ENCODE measurements at regions not wholly inside any gene's neighbourhood (a gene's known extent, or its start where the extent isn't known, plus 50 kb on each side); places are given as distances from the start of the nearest gene placed in this dataset.

DNA sequence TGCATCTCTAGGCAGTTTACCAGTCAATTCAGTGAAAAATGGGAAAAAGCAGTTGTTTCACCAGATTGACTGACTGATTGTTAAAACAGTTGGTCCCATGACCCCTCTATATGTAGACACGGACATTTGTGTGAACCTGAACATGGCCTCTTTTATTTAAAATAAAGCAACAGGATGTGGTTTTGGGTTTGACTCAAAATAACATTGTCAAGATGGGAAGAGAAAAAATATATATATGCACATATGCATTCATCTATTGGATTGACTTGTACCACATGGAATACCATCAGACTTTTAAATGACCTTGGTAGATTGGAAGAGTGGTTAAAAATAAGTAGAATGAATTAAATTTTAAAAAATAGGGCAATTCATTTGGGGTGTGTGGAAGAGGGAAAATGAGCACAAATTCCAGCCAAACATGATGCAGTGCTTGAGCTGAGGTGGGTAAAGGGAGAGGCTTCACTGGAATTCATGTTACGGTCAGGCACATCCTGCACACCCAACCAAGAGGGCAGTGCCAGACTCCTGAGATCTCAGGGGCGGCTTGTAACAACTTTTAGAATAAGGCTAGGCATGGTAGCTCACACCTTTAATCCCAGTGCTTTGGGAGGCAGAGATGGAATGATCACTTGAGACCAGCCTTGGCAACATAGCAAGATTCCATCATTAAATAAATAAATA lies 560.7 kb upstream of the TENM3 start:
- intact Hi-C loops (cut with DNase I) = no loop called here
- no peak for DNase-seq (ENCODE audit: low spot score)

GRCh38 chr4:181684310-181684709 lies 558.9 kb upstream of the TENM3 start:
- no peak for DNase-seq (ENCODE audit: low spot score)
- intact Hi-C loops (cut with DNase I) = no loop called here

DNA sequence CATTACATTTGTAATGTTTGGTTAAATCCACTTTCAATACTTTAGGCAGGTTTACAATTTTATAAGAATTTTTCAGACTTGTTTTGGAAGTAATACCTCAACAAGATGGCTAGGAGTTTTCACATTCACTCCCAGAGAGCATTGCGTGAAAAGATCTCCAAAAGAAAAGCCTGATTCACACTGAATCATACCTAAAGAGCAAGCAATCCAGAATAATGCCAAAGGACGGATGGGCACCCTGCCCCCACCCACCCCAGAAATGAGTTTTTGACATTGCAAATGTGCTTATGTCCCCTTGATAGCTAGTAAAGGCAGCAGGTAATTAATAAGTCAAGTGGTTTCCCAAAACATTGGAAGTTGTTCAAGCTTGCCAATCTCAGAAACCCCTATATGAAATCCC lies 557.7 kb upstream of the TENM3 start:
- intact Hi-C loops (cut with DNase I) = no loop called here
- no peak for DNase-seq (ENCODE audit: low spot score)

DNA sequence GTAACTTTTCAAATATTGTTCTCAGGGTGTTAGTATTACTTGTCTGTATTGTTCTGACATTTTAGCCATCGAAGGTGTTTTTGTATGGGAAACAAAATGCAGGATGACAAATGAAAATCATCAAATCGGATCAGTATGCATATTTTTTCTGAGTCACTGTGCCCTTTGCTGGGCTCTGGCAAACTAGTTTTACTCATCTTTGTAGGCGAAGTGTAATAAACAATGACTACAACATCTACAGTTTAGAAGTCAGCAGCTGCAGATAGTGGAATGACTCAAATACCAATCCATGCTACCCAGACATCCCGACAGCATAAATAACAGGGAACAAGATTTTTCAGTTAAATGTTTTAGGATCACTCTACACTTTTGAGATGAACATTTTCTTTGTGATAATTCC lies 557.3 kb upstream of the TENM3 start:
- DNase-seq (ENCODE audit: low spot score) = no peak
- intact Hi-C loops (cut with DNase I) = no loop called here

- intact Hi-C loops (cut with DNase I) = no loop called here
- DNase-seq (ENCODE audit: low spot score) = no peak
Measured at GRCh38 chr4:181687116-181687515, 556.1 kb upstream of the TENM3 start.

- intact Hi-C loops (cut with DNase I) = no loop called here
- DNase-seq (ENCODE audit: low spot score) = no peak
Measured at GRCh38 chr4:181688432-181688831, 554.8 kb upstream of the TENM3 start.

DNA sequence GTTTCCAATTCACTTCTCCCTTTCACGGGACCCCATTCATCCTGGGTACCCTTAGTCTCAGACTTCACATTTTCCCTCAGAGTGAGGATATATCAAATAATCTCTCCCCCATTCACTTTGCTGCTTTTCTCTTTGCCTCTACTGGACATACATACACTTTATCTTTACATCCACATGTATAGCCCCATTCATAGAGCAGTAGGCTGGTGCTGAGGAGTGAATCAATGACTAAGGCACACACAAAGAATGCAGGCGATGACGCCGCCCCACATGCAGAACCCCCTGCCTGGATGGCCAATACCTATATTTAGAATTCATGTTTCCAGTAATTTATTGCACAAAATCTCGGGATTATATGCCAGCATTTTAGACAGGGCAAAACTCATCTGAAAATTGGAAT lies 554.3 kb upstream of the TENM3 start:
- DNase-seq (ENCODE audit: low spot score) = no peak
- intact Hi-C loops (cut with DNase I) = no loop called here

- intact Hi-C loops (cut with DNase I) = no loop called here
- DNase-seq (ENCODE audit: low spot score) = no peak
Measured at GRCh38 chr4:181690498-181690897, 552.7 kb upstream of the TENM3 start.

GRCh38 chr4:181692965-181693364 lies 550.2 kb upstream of the TENM3 start:
- no peak for DNase-seq (ENCODE audit: low spot score)
- intact Hi-C loops (cut with DNase I) = no loop called here

GRCh38 chr4:181693517-181693916 lies 549.7 kb upstream of the TENM3 start:
- no peak for DNase-seq (ENCODE audit: low spot score)
- intact Hi-C loops (cut with DNase I) = no loop called here

- no peak for DNase-seq (ENCODE audit: low spot score)
- intact Hi-C loops (cut with DNase I) = no loop called here
Measured at GRCh38 chr4:181698221-181698620, 545.0 kb upstream of the TENM3 start.

DNA sequence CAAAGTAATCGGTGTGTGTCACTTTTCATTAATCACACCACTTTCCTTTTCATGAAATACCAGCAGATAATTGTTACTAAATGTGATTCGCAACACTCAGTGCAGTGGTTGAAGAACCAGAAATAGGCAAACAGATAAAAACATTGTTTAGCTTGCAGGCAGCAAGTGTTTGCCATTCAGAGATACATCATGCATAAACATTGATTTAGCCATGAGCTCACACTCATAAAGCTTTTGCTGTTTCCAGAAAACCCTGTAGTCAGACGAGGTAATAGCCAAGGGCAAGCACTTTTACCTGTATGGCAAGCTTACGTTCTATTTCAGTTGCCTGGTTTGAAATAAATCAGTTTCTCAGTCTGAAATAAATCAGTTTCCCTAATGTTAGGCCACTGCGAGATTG lies 542.0 kb upstream of the TENM3 start:
- intact Hi-C loops (cut with DNase I) = no loop called here
- no peak for DNase-seq (ENCODE audit: low spot score)

DNA sequence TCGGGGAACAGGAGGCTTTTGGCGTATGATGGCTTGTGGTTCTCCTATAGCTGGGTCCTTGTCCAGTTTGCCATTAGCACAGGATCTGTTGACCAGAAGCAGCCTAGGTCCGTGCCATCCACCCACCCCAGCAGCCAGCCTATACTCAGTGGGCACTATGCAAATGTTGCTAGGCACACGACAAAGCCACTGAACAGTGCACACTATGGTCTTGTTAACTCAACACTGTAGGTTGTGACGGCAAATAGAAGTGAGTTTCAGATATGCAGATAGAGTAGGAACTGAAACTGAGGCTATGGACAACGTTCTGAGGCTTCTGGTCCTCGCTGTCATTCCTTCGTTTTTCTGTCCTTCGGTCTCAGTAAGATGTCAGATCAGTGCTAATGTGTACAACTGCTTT lies 541.3 kb upstream of the TENM3 start:
- DNase-seq (ENCODE audit: low spot score) = no peak
- intact Hi-C loops (cut with DNase I) = no loop called here

DNA sequence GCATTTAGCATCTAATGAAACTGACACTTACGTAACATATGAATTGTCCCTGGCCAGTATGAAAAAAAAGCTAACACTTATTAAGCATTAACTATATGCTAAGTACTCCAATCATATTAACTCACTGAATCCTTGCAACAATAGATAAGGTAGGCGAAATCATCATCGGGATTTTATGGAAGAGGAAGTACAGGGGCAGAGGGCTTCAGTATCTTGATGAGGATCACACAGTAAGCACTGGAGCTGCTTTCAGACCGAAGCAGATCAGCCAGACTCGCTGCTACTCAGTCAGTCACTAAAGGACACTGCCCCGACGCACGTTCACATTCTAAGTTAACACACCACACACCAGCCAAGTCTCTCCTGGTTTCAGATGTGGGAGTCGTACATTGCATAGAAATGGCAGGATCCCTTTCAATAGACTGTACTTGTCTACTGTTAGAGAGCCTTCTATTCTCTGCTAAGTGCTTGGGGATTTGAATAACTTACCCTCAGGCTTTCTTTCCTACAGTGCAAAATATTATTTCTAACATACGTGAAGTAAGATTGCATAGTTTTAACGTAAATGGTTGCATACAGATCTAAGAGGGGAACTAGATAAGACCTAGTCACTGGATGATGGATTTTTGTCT lies 540.2 kb upstream of the TENM3 start:
- intact Hi-C loops (cut with DNase I) = no loop called here
- no peak for DNase-seq (ENCODE audit: low spot score)

GRCh38 chr4:181710143-181710542 lies 533.1 kb upstream of the TENM3 start:
- intact Hi-C loops (cut with DNase I) = no loop called here
- DNase-seq (ENCODE audit: low spot score) = no peak

DNA sequence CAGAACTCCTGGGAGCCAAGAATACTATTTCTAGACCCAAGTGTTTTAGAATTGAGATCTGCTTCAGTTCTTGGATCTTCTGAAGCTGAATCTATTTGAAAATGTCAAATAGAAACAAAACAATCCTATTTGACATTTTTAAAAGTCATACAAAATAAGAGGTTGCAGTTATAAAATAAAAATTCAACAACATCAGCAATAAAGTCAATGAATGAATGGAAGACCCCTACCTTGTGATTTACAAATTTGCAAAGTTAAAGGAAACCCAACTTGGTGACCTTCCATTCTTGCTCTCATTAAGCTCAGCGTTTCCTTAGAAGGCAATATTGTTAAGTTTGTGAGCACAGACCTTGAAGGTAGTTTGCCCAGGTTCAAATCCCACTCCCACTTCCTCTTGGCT lies 531.8 kb upstream of the TENM3 start:
- intact Hi-C loops (cut with DNase I) = no loop called here
- no peak for DNase-seq (ENCODE audit: low spot score)

DNA sequence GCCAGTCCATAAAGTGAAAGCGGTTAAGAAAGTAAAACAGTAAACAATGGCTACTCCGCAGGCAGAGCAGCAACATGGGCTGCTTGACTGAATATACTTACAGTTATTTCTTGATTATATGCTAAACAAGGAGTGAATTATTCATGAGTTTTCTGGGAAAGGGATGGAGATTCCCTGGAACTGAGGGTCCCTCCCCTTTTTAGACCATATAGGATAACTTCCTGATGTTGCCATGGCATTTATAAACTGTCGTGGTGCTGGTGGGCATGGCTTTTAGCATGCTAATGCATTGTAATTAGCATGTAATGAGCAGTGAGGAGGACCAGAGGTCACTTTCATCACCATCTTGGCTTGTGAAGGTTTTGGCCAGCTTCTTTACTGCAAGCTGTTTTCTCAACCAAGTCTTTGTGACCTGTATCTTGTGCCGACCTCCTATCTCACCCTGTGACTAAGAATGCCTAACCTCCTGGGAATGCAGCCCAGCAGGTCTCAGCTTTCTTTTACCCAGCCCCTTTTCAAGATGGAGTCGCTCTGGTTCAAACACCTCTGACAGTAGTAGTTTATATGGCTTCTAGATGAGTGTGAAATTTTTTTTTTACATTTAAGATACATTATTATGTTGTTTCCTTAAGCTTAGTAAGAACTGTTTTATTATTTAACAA lies 514.8 kb upstream of the TENM3 start:
- intact Hi-C loops (cut with DNase I) = no loop called here

GRCh38 chr4:181731900-181732299 lies 511.3 kb upstream of the TENM3 start:
- no peak for DNase-seq (ENCODE audit: low spot score)
- intact Hi-C loops (cut with DNase I) = no loop called here

More for the DNA sequence above, 514.8 kb upstream of the TENM3 start:
- no peak for DNase-seq (ENCODE audit: low spot score)

GRCh38 chr4:181737744-181738143 lies 505.5 kb upstream of the TENM3 start:
- intact Hi-C loops (cut with DNase I) = no loop called here
- DNase-seq (ENCODE audit: low spot score) = no peak

GRCh38 chr4:181739031-181739430 lies 504.2 kb upstream of the TENM3 start:
- intact Hi-C loops (cut with DNase I) = no loop called here
- no peak for DNase-seq (ENCODE audit: low spot score)

DNA sequence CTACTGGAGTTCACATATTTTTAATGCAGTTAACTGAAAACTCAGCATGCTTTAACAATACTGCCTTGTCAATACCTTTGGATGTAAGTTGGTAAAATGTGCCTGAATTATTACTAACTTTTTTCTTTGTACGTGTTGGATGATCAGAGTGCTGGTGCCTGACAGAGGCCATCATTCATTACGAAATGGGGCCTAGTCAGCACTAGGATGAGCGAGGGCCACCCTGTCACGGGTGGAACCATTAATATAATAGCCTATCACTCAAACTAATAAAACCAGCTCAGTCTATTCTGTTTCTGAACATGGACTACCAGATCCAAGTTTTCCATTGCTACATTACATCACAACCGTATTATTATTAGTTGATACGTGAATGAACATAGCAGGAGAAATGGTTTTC lies 501.7 kb upstream of the TENM3 start:
- no peak for DNase-seq (ENCODE audit: low spot score)
- intact Hi-C loops (cut with DNase I) = no loop called here
